SK-N-MC (cell line): ENCODE measurements at regions not wholly inside any gene's neighbourhood (a gene's known extent, or its start where the extent isn't known, plus 50 kb on each side); places are given as distances from the start of the nearest gene placed in this dataset.

ENCODE experiments used
- EZH2 ChIP-seq: fragments of 200-600 bp; sonication (generic); IDR thresholded peaks from one replicate; pipeline ENCODE4 v1.6.1; 2017; ENCODE audit warnings: antibody characterized with exemption
- FOXP2 ChIP-seq: optimal IDR thresholded peaks from 2 replicates; pipeline ENCODE3; 2011; ENCODE audit warnings: mild to moderate bottlenecking, moderate library complexity; ENCODE audit not compliant: insufficient read depth; ENCODE audit errors: extremely low read length, control extremely low read depth
- POLR2AphosphoS5 ChIP-seq: IDR thresholded peaks from 2 replicates; pipeline ENCODE4 v1.6.1; 2012; ENCODE audit warnings: mild to moderate bottlenecking, low read depth, low read length, borderline replicate concordance

DNA sequence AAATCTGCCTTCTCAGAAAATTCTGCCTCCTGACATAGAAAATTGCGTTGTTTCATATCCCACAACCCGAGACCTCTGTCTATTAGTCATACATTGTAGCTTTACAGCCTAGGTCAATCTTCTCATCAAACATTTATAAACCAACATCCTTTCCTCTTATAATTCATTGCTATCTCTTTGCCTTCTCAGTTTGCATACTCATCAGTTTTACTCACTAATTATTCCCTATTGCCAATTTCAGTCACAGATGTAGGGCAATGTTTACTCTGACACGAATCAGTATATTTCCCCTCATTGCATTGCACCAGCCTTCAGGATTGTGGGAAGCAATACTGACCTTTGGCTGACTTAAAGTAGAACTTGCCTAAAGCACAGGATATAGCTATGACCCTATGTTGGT lies 247.2 kb downstream of the CEMIP2 start:
- no peak for TF ChIP-seq EZH2
- no peak for TF ChIP-seq POLR2AphosphoS5
- no peak for TF ChIP-seq FOXP2
